PC-9 (cell line): ENCODE measurements at regions not wholly inside any gene's neighbourhood (a gene's known extent, or its start where the extent isn't known, plus 50 kb on each side); places are given as distances from the start of the nearest gene placed in this dataset.

Source experiments
- BruUV-seq: library from RNA; stranded (reverse); fragments of 400-500 nt; replicated peaks from 2 replicates; lab custom pipeline; 2021; lab: Mats Ljungman, UMichigan
- CTCF ChIA-PET: fragments of 300-600 bp; sonication (Branson Sonifier 250); formaldehyde crosslinking; loops from one replicate; lab custom pipeline; 2022; ENCODE audit warnings: antibody characterized with exemption; lab: Charles Lee
- POLR2A ChIA-PET: fragments of 300-600 bp; sonication (Branson Sonifier 250); formaldehyde crosslinking; loops from one replicate; lab custom pipeline; 2022; ENCODE audit warnings: antibody characterized with exemption; ENCODE audit not compliant: unreplicated experiment; lab: Charles Lee
- DNase-seq, 2 experiments: peaks; one replicate each; pipeline versions ENCODE4 v3.0.0 to v3.0.0-alpha.2; 2015 to 2022; ENCODE audit warnings: mixed read lengths in 1 of 2
- H2AFZ ChIP-seq: fragments of 200-600 bp; sonication (generic); 2 replicates; pipeline ENCODE4 v1.8.1; 2017; ENCODE audit warnings: antibody characterized with exemption
- H3F3A ChIP-seq: fragments of 200-600 bp; sonication (generic); 2 replicates; pipeline ENCODE4 v1.8.1; 2017; ENCODE audit warnings: antibody characterized with exemption, mild to moderate bottlenecking, low read depth; ENCODE audit not compliant: insufficient read depth
- H3K27ac ChIP-seq: fragments of 200-600 bp; sonication (generic); 2 replicates; pipeline ENCODE4 v1.6.1; 2016; ENCODE audit warnings: mixed run types
- H3K27me3 ChIP-seq: fragments of 200-600 bp; sonication (generic); 2 replicates; pipeline ENCODE4 v1.6.1; 2016; ENCODE audit warnings: low read depth, mixed run types; ENCODE audit not compliant: insufficient read depth
- H3K36me3 ChIP-seq: fragments of 200-600 bp; sonication (generic); 2 replicates; pipeline ENCODE4 v1.6.1; 2016; ENCODE audit warnings: low read depth, mixed run types
- H3K4me1 ChIP-seq: fragments of 200-600 bp; sonication (generic); replicated peaks from 2 replicates; pipeline ENCODE4 v1.6.1; 2016; ENCODE audit warnings: mixed run types; ENCODE audit not compliant: insufficient read depth
- H3K4me2 ChIP-seq: fragments of 200-600 bp; sonication (generic); 2 replicates; pipeline ENCODE4 v1.6.1; 2017; ENCODE audit warnings: mixed run types
- H3K4me3 ChIP-seq: fragments of 200-600 bp; sonication (generic); 2 replicates; pipeline ENCODE4 v1.6.1; 2016; ENCODE audit warnings: mixed run types
- H3K79me2 ChIP-seq: fragments of 200-600 bp; sonication (generic); 2 replicates; pipeline ENCODE4 v1.6.1; 2017; ENCODE audit warnings: low read depth, mixed run types
- H3K9me2 ChIP-seq: fragments of 200-600 bp; sonication (generic); 2 replicates; pipeline ENCODE4 v1.8.1; 2017; ENCODE audit warnings: mild to moderate bottlenecking; ENCODE audit not compliant: insufficient read depth
- H3K9me3 ChIP-seq: fragments of 200-600 bp; sonication (generic); 2 replicates; pipeline ENCODE4 v1.8.1; 2016; ENCODE audit warnings: low read depth; ENCODE audit not compliant: insufficient read depth
- H4K20me1 ChIP-seq: fragments of 200-600 bp; sonication (generic); 2 replicates; pipeline ENCODE4 v1.8.1; 2017; ENCODE audit not compliant: insufficient read depth
- CTCF ChIP-seq: fragments of 200-600 bp; sonication (generic); conservative IDR thresholded peaks from 2 replicates; pipeline ENCODE4 v1.6.1; 2017; ENCODE audit warnings: mixed run types, antibody characterized with exemption, mild to moderate bottlenecking, moderate library complexity
- EZH2 ChIP-seq: fragments of 200-600 bp; sonication (generic); IDR thresholded peaks from 2 replicates; pipeline ENCODE4 v1.8.0; 2017; ENCODE audit warnings: antibody characterized with exemption, low read depth
- intact Hi-C: fragments of 100-400 bp; cut with micrococcal nuclease; formaldehyde crosslinking; loops from one replicate; pipeline ENCODE4 v1.10.0; 2022; ENCODE audit not compliant: unreplicated experiment

GRCh38 chr2:204152616-204153015 lies 216.1 kb downstream of the ICOS start:
- Histone ChIP-seq H3K4me2 (no peak overlapping the region), H3K79me2 (no peaks in the 10 kb centered on the region), H3K27ac (no peak overlapping the region), H3K9me3 (no peaks in the 10 kb centered on the region), H3K4me3 (no peak overlapping the region), H3K4me1 (no peaks in the 10 kb centered on the region), H2AFZ (no peak overlapping the region), H3K27me3 (peaks cover 30% of the 10 kb centered on the region; the same call in 1 of the 2 replicates), H4K20me1 (no peaks in the 10 kb centered on the region), H3K36me3 (no peaks in the 10 kb centered on the region), H3F3A (no peaks in the 10 kb centered on the region), H3K9me2 (no peaks in the 10 kb centered on the region)
- ChIA-PET POLR2A (no interaction called here), CTCF (no interaction called here)
- TF ChIP-seq EZH2, result no peak
- TF ChIP-seq CTCF, result no peak
- intact Hi-C loops, result no loop called here
- BruUV-seq, result no TSS peak
- DNase-seq, result no peak

- Histone ChIP-seq H3K4me1 (no peaks in the 10 kb centered on the region), H3K9me2 (no peaks in the 10 kb centered on the region), H3K36me3 (no peaks in the 10 kb centered on the region), H2AFZ (no peak overlapping the region), H3K27me3 (peaks cover 23% of the 10 kb centered on the region), H4K20me1 (no peaks in the 10 kb centered on the region), H3K4me2 (no peak overlapping the region), H3K9me3 (no peaks in the 10 kb centered on the region), H3F3A (no peaks in the 10 kb centered on the region), H3K79me2 (no peaks in the 10 kb centered on the region), H3K27ac (no peak overlapping the region), H3K4me3 (no peak overlapping the region)
- TF ChIP-seq CTCF (no peak), EZH2 (no peak)
- intact Hi-C loops, result no loop called here
- ChIA-PET CTCF (interaction anchor here (0.7 kb wide), 1 partner anchor 93 kb away, joined by 3 read pairs; no protein-coding TSS in a partner anchor), POLR2A (no interaction called here)
- no TSS peak for BruUV-seq
- no peak for DNase-seq
Observed at GRCh38 chr2:204154863-204155262, 218.3 kb downstream of the ICOS start.

GRCh38 chr2:204156456-204156855 lies 219.9 kb downstream of the ICOS start:
- no peaks in the 10 kb centered on the region for H3K9me3 ChIP-seq
- H3F3A ChIP-seq, result no peaks in the 10 kb centered on the region
- H3K36me3 ChIP-seq, result no peaks in the 10 kb centered on the region
- H3K27ac ChIP-seq, result no peak overlapping the region
- TF ChIP-seq CTCF (no peak), EZH2 (no peak)
- no peak overlapping the region for H2AFZ ChIP-seq
- no TSS peak for BruUV-seq
- H3K27me3 ChIP-seq, result peaks cover 15% of the 10 kb centered on the region
- POLR2A ChIA-PET, result no interaction called here
- intact Hi-C loops, result no loop called here
- H3K9me2 ChIP-seq, result no peaks in the 10 kb centered on the region
- H3K4me3 ChIP-seq, result no peak overlapping the region
- H3K79me2 ChIP-seq, result no peaks in the 10 kb centered on the region
- CTCF ChIA-PET, result no interaction called here
- no peak for DNase-seq
- H4K20me1 ChIP-seq, result no peaks in the 10 kb centered on the region
- no peaks in the 10 kb centered on the region for H3K4me1 ChIP-seq
- H3K4me2 ChIP-seq, result no peak overlapping the region
